ENCODE measurements at regions not wholly inside any gene's neighbourhood (a gene's known extent, or its start where the extent isn't known, plus 50 kb on each side); places are given as distances from the start of the nearest gene placed in this dataset.
"Not testable (repeated sequence)": the region's sequence is repeated elsewhere in the genome, so short reads cannot be mapped to it uniquely, and the experiment has no call there.

GRCh38 chr1:65552484-65552883, 132.0 kb downstream of the LEPR start:
- not testable (repeated sequence) for TF ChIP-seq CTCF (IDR thresholded peaks at IDR 0.05; ENCODE audit: insufficient read depth, low read depth, low read length); EZH2 (IDR thresholded peaks at IDR 0.05; ENCODE audit: insufficient read depth, low read length)

All from astrocyte (in vitro differentiated cells and primary cell).